ENCODE measurements at regions not wholly inside any gene's neighbourhood (a gene's known extent, or its start where the extent isn't known, plus 50 kb on each side); places are given as distances from the start of the nearest gene placed in this dataset.
A peak's percentile ranks its signal among the peaks of the same experiment; 100 is the strongest.

DNA sequence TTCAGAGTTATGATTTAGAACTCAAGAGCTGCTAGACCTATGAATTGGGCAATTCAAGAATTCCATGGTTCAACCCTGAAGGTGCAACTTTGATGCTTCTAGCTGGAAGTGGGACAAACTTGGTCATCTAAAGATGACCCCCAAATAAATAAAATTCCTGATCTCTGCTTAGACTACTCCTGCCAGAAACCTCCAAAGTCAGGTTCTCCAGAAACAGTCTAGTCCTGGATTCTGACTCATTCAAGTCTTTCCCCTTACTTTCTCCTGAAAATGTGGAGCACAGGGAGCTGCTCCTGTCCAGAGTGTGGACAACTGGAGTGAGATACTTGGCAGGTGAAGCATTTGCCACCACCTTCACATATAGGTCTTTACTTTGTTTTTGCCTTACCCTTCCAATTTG is 557.7 kb upstream of the TNP1 start:
- TF ChIP-seq, protein P1, sequence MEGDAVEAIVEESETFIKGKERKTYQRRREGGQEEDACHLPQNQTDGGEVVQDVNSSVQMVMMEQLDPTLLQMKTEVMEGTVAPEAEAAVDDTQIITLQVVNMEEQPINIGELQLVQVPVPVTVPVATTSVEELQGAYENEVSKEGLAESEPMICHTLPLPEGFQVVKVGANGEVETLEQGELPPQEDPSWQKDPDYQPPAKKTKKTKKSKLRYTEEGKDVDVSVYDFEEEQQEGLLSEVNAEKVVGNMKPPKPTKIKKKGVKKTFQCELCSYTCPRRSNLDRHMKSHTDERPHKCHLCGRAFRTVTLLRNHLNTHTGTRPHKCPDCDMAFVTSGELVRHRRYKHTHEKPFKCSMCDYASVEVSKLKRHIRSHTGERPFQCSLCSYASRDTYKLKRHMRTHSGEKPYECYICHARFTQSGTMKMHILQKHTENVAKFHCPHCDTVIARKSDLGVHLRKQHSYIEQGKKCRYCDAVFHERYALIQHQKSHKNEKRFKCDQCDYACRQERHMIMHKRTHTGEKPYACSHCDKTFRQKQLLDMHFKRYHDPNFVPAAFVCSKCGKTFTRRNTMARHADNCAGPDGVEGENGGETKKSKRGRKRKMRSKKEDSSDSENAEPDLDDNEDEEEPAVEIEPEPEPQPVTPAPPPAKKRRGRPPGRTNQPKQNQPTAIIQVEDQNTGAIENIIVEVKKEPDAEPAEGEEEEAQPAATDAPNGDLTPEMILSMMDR (IDR thresholded peaks at IDR 0.05) = no peak
- no peak for TF ChIP-seq POLR2A (IDR thresholded peaks at IDR 0.05)
- peaks cover 7% of the 10 kb centered on the region for H3K4me1 ChIP-seq
- H3K27ac ChIP-seq = no peak overlapping the region
- H3K27me3 ChIP-seq = no peaks in the 10 kb centered on the region
- no peak overlapping the region for H3K4me3 ChIP-seq
- H3K9me3 ChIP-seq = no peaks in the 10 kb centered on the region
- no peak for DNase-seq
- intact Hi-C loops (cut with DNase I; ENCODE audit: low total_unique reads) = no loop called here
- no peaks in the 10 kb centered on the region for H3K36me3 ChIP-seq (ENCODE audit: low read depth, missing control alignments)

DNA sequence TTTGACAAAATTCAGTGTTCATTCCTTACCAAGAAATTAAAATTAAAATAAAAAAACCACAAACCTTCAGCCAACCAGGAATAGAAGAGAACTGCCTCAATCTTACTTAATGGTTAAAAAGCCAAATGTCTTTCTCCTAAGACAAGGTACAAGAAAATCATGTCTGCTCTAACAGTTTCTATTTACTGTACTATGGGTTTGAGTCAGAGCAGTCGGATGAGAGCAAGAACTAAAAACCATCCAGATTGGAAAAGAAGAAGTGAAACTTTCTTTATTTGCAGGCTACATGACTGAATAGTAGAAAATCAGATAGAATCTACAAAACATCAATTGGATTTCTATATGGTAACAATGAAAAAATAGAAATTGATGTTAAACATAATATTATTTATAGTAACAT is 555.5 kb upstream of the TNP1 start:
- no peak overlapping the region for H3K4me3 ChIP-seq
- DNase-seq = no peak
- WGBS, 2 donors = 88 to 92% methylated on average over 1 of the region's 1 CpG
- TF ChIP-seq, protein P1 (IDR thresholded peaks at IDR 0.05) = no peak
- no peak for TF ChIP-seq POLR2A (IDR thresholded peaks at IDR 0.05)
- no peaks in the 10 kb centered on the region for H3K27me3 ChIP-seq
- H3K27ac ChIP-seq = no peak overlapping the region
- H3K36me3 ChIP-seq (ENCODE audit: low read depth, missing control alignments) = no peaks in the 10 kb centered on the region
- intact Hi-C loops (cut with DNase I; ENCODE audit: low total_unique reads) = no loop called here
- H3K4me1 ChIP-seq = peaks cover under 1% of the 10 kb centered on the region
- H3K9me3 ChIP-seq = no peaks in the 10 kb centered on the region

DNA sequence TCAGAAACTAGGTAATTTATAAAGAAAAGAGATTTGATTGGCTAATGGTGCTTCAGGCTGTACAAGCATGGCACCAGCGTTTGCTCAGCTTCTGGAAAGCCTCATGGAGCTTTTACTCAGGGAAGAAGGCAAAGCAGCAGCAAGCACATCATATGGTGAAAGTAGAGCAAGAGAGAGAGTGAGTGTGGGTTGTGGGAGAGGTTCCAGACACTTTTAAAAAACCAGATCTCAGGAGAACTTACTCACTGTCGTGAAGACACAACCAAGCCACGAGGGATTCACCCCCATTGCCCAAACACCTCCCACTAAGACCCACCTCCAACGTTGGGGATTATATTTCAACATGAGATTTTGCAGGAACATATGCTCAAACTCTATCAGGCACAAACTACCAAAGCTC is 554.6 kb upstream of the TNP1 start:
- H3K27ac ChIP-seq = no peak overlapping the region
- TF ChIP-seq POLR2A (IDR thresholded peaks at IDR 0.05) = no peak
- TF ChIP-seq, protein P1 (IDR thresholded peaks at IDR 0.05) = no peak
- H3K9me3 ChIP-seq = no peaks in the 10 kb centered on the region
- no peaks in the 10 kb centered on the region for H3K4me1 ChIP-seq
- WGBS, 2 donors = 78 to 83% methylated on average over 4 of the region's 4 CpGs
- DNase-seq = no peak
- intact Hi-C loops (cut with DNase I; ENCODE audit: low total_unique reads) = no loop called here
- no peaks in the 10 kb centered on the region for H3K27me3 ChIP-seq
- H3K4me3 ChIP-seq = no peak overlapping the region
- no peaks in the 10 kb centered on the region for H3K36me3 ChIP-seq (ENCODE audit: low read depth, missing control alignments)

DNA sequence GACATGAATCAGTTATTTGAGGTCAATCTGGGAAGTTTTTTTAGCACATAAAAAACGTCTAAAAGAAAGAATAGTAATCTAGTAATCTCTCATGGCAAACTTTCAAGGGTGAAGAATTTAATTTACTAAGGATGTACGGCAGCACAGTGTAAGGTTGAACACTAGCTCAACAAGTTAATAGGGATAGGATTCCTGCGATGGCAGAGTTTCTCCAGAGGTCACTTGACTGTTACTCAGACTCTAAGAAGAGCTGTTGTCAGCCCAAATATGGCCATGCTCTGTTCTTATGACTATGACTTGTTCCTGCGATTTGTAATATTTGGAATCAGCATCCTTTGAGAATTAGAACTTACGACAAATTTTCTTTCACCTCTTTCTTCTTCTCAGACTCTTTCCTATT is 553.3 kb upstream of the TNP1 start:
- Histone ChIP-seq H3K4me1 (no peaks in the 10 kb centered on the region), H3K27me3 (no peaks in the 10 kb centered on the region), H3K36me3 (ENCODE audit: low read depth, missing control alignments) (no peaks in the 10 kb centered on the region), H3K27ac (peak overlapping the region in 1 of 2 donors; percentile 48), H3K4me3 (no peak overlapping the region), H3K9me3 (no peaks in the 10 kb centered on the region)
- no peak for DNase-seq
- intact Hi-C loops (cut with DNase I; ENCODE audit: low total_unique reads) = no loop called here
- no peak for TF ChIP-seq POLR2A (IDR thresholded peaks at IDR 0.05)
- TF ChIP-seq, protein P1 (IDR thresholded peaks at IDR 0.05) = no peak
- 75 to 77% methylated on average over 5 of the region's 5 CpGs for WGBS, 2 donors

DNA sequence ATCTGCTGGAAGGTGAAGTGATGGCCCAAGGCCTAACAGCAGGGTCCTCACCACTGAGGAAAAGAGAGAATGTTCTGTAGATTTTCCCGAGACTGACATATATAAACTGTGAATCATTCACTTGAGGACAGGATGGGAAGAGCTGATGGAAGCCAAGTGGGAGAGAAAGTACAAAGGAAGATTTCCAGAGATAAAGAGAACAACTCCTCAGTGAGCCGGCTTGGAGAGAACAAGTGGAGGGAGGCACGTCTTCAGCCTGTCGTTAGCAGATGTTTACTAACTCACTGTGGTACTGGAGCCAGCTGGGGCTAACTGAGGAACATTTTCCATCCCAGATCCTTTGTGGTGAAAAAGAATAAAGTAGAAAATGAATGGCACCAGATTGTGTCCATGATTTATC is 552.9 kb upstream of the TNP1 start:
- no peaks in the 10 kb centered on the region for H3K4me1 ChIP-seq
- TF ChIP-seq, protein P1 (IDR thresholded peaks at IDR 0.05) = no peak
- TF ChIP-seq POLR2A (IDR thresholded peaks at IDR 0.05) = no peak

More for the DNA sequence above, 552.9 kb upstream of the TNP1 start:
- peak; percentile 43 for DNase-seq
- H3K27ac ChIP-seq = peak overlapping the region; percentile 34 to 48
- no peaks in the 10 kb centered on the region for H3K27me3 ChIP-seq
- H3K9me3 ChIP-seq = no peaks in the 10 kb centered on the region
- intact Hi-C loops (cut with DNase I; ENCODE audit: low total_unique reads) = no loop called here
- WGBS, 2 donors = 48 to 55% methylated on average over 4 of the region's 4 CpGs
- H3K4me3 ChIP-seq = no peak overlapping the region
- H3K36me3 ChIP-seq (ENCODE audit: low read depth, missing control alignments) = no peaks in the 10 kb centered on the region

All from testis (tissue), 2 donors.